ENCODE measurements at regions not wholly inside any gene's neighbourhood (a gene's known extent, or its start where the extent isn't known, plus 50 kb on each side); places are given as distances from the start of the nearest gene placed in this dataset.

DNA sequence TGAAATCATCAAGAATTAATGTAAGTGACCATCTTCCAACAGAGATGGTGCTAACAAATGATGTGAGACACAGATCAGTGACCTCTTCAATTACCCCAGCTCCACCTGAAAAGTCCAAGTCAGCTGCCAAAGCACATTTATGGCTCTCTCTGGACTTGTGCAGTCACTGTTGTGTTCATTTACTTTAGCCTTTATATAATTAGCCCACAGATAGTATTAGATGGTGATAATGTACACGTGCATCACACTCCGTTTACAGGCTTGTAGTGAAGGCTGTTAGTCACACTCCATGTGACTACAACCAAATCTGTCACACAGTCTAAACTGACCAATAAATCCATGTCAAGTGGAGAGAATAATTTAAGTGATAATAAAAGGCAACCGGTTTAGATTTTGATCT lies 331.5 kb upstream of the IL12A start:
- no peak for DNase-seq (ENCODE audit: low read depth)
- H3K4me3 ChIP-seq (ENCODE audit: low read depth, low read length), result no peak overlapping the region

DNA sequence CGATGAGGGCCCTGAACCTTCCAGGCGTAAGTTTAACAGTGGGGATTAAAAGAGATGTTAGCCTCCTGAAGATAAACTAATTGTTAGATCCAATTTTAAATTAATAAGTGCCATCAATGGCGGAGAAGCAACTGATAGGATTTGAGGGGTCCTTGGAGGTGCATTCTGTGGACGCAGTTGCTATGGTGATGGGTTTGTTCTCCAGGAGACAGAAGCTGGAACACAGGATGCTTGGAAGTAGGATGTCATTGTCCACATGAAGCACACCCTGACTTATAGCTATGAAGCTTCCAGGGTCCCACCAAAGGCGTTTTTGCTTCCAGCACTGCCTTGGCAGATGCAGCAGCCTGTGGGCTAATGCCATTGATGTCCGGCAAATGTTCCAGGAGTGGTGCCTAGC lies 331.0 kb upstream of the IL12A start:
- TF ChIP-seq, protein P1, sequence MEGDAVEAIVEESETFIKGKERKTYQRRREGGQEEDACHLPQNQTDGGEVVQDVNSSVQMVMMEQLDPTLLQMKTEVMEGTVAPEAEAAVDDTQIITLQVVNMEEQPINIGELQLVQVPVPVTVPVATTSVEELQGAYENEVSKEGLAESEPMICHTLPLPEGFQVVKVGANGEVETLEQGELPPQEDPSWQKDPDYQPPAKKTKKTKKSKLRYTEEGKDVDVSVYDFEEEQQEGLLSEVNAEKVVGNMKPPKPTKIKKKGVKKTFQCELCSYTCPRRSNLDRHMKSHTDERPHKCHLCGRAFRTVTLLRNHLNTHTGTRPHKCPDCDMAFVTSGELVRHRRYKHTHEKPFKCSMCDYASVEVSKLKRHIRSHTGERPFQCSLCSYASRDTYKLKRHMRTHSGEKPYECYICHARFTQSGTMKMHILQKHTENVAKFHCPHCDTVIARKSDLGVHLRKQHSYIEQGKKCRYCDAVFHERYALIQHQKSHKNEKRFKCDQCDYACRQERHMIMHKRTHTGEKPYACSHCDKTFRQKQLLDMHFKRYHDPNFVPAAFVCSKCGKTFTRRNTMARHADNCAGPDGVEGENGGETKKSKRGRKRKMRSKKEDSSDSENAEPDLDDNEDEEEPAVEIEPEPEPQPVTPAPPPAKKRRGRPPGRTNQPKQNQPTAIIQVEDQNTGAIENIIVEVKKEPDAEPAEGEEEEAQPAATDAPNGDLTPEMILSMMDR (IDR thresholded peaks at IDR 0.05; ENCODE audit: low read depth, low read length, missing control alignments), result no peak
- H3K4me3 ChIP-seq (ENCODE audit: low read depth, low read length), result no peak overlapping the region
- DNase-seq (ENCODE audit: low read depth), result no peak

More for the DNA sequence above, 331.5 kb upstream of the IL12A start:
- TF ChIP-seq, protein P1 (IDR thresholded peaks at IDR 0.05; ENCODE audit: low read depth, low read length, missing control alignments), result no peak

DNA sequence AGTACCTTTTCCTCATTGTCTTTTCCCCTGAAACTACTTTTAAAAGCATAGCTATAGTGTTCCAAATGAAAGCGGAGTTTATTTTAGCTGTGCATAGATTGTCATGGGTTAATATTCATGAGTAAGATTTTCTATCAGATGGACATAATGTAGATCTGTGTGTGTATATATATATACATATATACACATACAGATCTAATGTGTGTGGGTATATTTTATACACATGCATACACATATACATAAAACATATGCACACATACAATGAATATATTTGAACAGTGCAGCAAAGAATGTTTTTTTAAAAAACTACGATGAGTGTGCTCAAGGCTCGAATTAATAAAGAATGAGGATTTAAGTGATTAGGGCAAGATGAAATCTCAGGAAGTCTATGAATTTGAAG lies 328.3 kb upstream of the IL12A start:
- TF ChIP-seq, protein P1 (IDR thresholded peaks at IDR 0.05; ENCODE audit: low read depth, low read length, missing control alignments), result no peak

DNA sequence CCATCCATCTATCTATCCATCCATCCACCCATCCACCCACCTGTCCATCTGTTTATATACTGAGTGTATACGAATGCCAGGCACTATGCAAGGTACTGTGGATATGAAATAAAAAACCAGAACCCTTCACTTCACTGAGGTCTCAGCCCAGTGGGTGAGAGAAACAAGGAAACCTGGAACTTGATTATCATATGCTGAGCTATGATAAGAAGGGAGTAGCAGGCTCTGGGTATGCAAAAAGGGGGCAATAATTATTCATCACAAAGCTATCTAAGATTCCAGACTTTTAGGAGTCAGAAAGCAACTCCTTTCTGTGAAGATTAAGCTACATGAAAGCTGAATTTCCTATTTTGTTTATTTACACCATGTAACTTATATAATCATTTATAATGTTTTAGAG lies 327.7 kb upstream of the IL12A start:
- H3K4me3 ChIP-seq (ENCODE audit: low read depth, low read length), result no peak overlapping the region
- TF ChIP-seq, protein P1 (IDR thresholded peaks at IDR 0.05; ENCODE audit: low read depth, low read length, missing control alignments), result no peak
- no peak for DNase-seq (ENCODE audit: low read depth)

More for the DNA sequence above, 328.3 kb upstream of the IL12A start:
- DNase-seq (ENCODE audit: low read depth), result no peak
- H3K4me3 ChIP-seq (ENCODE audit: low read depth, low read length), result no peak overlapping the region

DNA sequence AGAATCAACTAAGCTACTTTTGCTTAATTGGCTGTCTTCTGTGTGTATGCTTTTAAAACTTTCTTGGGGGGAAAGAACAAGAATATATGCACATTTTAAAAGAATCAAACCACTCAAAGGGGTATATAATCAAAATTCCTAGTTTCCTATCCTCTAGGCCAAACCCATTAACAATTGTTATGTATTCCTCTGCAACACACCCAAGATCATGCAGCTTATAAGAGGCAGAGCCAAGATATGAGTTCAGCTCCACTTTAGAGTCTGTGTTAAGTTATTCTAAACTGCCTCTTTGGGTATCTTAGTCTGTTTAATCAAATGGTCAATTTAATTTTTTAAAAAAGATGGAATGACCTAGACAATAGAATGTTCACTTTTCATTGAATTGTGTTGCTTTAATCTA lies 326.1 kb upstream of the IL12A start:
- DNase-seq (ENCODE audit: low read depth), result no peak
- TF ChIP-seq, protein P1 (IDR thresholded peaks at IDR 0.05; ENCODE audit: low read depth, low read length, missing control alignments), result no peak
- no peak overlapping the region for H3K4me3 ChIP-seq (ENCODE audit: low read depth, low read length)

DNA sequence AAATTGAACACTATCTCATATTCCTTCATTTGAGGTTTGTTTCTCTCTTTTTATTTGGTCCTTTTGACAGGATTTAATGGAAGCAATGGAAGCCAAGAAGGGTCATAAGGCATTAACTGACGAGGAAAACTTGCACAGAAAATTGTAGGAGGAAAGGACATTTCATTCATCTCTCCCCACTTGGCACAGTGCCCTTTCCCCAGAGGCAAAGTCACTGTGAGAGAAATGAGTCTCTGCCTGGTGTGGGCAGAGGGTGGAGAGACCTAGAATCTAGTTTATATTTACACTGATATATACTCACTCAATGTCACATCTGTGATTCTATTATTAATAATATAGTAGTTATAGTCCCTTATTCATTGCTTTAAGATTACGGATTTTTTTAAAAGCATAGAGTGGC lies 324.6 kb upstream of the IL12A start:
- no peak overlapping the region for H3K4me3 ChIP-seq (ENCODE audit: low read depth, low read length)
- DNase-seq (ENCODE audit: low read depth), result no peak
- TF ChIP-seq, protein P1 (IDR thresholded peaks at IDR 0.05; ENCODE audit: low read depth, low read length, missing control alignments), result no peak

DNA sequence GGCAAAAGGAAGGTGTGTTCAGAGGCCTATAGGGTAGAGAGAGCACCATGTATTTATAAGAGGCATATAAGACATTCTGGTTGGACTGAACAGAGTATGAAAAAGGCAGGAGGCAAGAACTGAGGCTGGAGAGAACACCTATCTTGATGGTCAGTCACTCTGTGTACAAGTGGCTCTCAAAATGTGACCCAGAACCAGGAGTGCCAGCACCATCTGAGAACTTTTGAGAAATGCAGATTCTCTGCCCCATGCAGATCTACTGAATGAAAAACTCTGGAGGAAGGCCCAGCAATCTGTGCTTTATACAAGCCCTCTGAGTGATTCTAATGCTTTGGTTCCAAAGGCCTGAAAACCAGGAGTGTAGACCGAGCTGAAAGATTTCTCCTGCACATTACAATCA lies 324.0 kb upstream of the IL12A start:
- no peak for DNase-seq (ENCODE audit: low read depth)
- H3K4me3 ChIP-seq (ENCODE audit: low read depth, low read length), result no peak overlapping the region
- TF ChIP-seq, protein P1 (IDR thresholded peaks at IDR 0.05; ENCODE audit: low read depth, low read length, missing control alignments), result no peak

Data from GM12864 (cell line).